Uterus (tissue), 3 donors: ENCODE measurements at regions not wholly inside any gene's neighbourhood (a gene's known extent, or its start where the extent isn't known, plus 50 kb on each side); places are given as distances from the start of the nearest gene placed in this dataset.

ENCODE experiments used
- DNase-seq, 2 donors: peaks; one replicate each; pipeline ENCODE4 v3.0.0-alpha.2; 2019 to 2020
- H3K27ac ChIP-seq, 2 donors: fragments of 200-600 bp; sonication (generic); 1 replicate in 1 of 2; 2 replicates in 1 of 2; pipeline ENCODE4 v1.5.1; 2016 to 2018
- H3K27me3 ChIP-seq, 2 donors: fragments of 200-600 bp; sonication (generic); one replicate each; pipeline ENCODE4 v1.5.1; 2018 to 2019; ENCODE audit warnings: control low read depth in 1 of 2
- H3K36me3 ChIP-seq, 2 donors: fragments of 200-600 bp; sonication (generic); one replicate each; pipeline ENCODE4 v1.5.1; 2019; ENCODE audit warnings: control low read depth in 1 of 2
- H3K4me1 ChIP-seq, 2 donors: fragments of 200-600 bp; sonication (generic); one replicate each; pipeline ENCODE4 v1.5.1; 2018 to 2019; ENCODE audit warnings: control low read depth in 1 of 2
- H3K4me3 ChIP-seq, 2 donors: fragments of 200-600 bp; sonication (generic); 1 replicate in 1 of 2; 2 replicates in 1 of 2; pipeline ENCODE4 v1.5.1; 2018 to 2019; ENCODE audit warnings: mild to moderate bottlenecking in 1 of 2
- H3K9me3 ChIP-seq, 2 donors: fragments of 200-600 bp; sonication (generic); one replicate each; pipeline ENCODE4 v1.5.1; 2019; ENCODE audit warnings: control low read depth in 1 of 2
- POLR2A ChIP-seq, 2 donors: fragments of 450-650 bp; IDR thresholded peaks; one replicate each; pipeline ENCODE4 v1.6.1; 2016; ENCODE audit warnings: antibody characterized with exemption in 2 of 2, mild to moderate bottlenecking in 1 of 2, moderate library complexity in 1 of 2
- intact Hi-C: fragments of 100-400 bp; cut with DNase I; formaldehyde crosslinking; loops from one replicate; pipeline ENCODE4 v1.15.1; 2023; ENCODE audit warnings: low total_unique reads
- TF ChIP-seq, protein P1 (sequence below), 4 experiments: fragments of 200-600 bp in 2 of 4; fragments of 450-650 bp in 2 of 4; sonication (generic) in 2 of 4; IDR thresholded peaks; one replicate each; pipeline ENCODE4 v1.5.1; 2016 to 2019; ENCODE audit warnings: antibody characterized with exemption in 4 of 4, mild to moderate bottlenecking in 2 of 4, moderate library complexity in 1 of 4
- donor health status: DM: yes; HTN: yes; CAD: no.

DNA sequence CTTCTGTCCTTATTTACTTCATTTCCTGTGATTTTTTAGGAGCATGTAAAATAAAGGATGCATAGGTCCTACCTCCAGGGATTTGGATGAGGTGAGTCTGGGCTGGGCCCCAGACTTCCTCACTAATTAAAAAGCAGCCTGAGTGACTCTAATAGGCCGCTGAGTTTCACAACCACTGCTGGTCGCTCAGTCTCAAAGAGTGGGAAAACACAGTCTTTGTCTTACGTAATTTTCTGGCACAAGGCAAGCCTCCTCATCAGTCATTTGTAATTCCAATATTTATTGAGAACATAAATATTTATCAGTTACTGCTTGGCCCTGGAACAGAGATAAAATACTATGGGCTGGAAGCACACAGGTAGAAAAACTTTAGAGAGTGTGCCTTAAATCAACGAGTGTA, 195.4 kb upstream of the RUNX1 start:
- TF ChIP-seq, protein P1, sequence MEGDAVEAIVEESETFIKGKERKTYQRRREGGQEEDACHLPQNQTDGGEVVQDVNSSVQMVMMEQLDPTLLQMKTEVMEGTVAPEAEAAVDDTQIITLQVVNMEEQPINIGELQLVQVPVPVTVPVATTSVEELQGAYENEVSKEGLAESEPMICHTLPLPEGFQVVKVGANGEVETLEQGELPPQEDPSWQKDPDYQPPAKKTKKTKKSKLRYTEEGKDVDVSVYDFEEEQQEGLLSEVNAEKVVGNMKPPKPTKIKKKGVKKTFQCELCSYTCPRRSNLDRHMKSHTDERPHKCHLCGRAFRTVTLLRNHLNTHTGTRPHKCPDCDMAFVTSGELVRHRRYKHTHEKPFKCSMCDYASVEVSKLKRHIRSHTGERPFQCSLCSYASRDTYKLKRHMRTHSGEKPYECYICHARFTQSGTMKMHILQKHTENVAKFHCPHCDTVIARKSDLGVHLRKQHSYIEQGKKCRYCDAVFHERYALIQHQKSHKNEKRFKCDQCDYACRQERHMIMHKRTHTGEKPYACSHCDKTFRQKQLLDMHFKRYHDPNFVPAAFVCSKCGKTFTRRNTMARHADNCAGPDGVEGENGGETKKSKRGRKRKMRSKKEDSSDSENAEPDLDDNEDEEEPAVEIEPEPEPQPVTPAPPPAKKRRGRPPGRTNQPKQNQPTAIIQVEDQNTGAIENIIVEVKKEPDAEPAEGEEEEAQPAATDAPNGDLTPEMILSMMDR (IDR thresholded peaks at IDR 0.05), result no peak
- no peak for TF ChIP-seq POLR2A (IDR thresholded peaks at IDR 0.05)
- Histone ChIP-seq H3K4me3 (no peak overlapping the region), H3K9me3 (no peaks in the 10 kb centered on the region), H3K36me3 (no peaks in the 10 kb centered on the region), H3K4me1 (no peaks in the 10 kb centered on the region), H3K27me3 (no peaks in the 10 kb centered on the region), H3K27ac (no peak overlapping the region)
- intact Hi-C loops, result no loop called here
- no peak for DNase-seq

DNA sequence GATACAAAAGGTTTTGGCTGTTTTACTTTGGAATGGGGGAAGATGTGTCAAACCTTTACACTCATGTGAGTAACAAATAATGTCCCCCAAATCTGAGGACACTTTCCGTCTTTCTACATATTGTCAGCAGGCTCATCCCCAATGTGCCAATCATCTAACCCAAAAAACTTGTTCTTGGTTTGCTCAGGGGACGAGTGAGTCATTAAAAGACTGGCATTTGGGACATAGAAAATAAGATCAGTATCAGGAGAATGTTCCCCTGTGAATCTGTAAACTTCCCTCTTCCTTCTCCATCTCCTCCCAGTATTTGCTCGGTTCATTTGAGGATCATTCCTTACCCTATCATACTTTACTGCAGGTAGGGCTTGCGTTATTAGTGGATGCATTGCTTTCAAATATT, 194.1 kb upstream of the RUNX1 start:
- Histone ChIP-seq H3K9me3 (no peaks in the 10 kb centered on the region), H3K4me3 (no peak overlapping the region), H3K27me3 (no peaks in the 10 kb centered on the region), H3K27ac (no peak overlapping the region), H3K36me3 (no peaks in the 10 kb centered on the region), H3K4me1 (no peaks in the 10 kb centered on the region)
- no peak for DNase-seq
- intact Hi-C loops, result no loop called here
- no peak for TF ChIP-seq POLR2A (IDR thresholded peaks at IDR 0.05)
- TF ChIP-seq, protein P1 (IDR thresholded peaks at IDR 0.05), result no peak

DNA sequence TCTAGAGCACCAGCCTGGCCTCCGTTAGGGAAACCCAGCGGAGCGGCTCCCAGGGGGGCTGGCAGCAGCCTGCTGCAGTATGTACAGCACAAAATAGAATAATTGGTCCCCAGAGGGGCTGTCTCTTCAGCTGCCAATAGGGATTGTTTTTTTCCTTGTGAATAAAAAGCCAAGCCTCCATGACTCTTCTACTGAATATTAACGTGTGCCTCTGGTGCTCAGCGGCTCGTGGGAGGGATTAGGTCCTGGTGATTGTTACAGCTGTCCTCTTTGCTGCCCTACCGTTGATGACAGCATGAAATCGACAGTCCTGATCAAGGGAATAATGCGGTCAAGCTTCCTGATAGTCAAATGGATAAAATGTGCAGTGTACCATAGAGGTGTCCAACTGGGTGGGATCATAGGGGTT, 190.7 kb upstream of the RUNX1 start:
- Histone ChIP-seq H3K27me3 (no peaks in the 10 kb centered on the region), H3K27ac (no peak overlapping the region), H3K4me3 (no peak overlapping the region), H3K4me1 (no peaks in the 10 kb centered on the region), H3K9me3 (no peaks in the 10 kb centered on the region), H3K36me3 (no peaks in the 10 kb centered on the region)
- intact Hi-C loops, result no loop called here
- TF ChIP-seq, protein P1 (IDR thresholded peaks at IDR 0.05), result no peak
- TF ChIP-seq POLR2A (IDR thresholded peaks at IDR 0.05), result no peak
- DNase-seq, result no peak

DNA sequence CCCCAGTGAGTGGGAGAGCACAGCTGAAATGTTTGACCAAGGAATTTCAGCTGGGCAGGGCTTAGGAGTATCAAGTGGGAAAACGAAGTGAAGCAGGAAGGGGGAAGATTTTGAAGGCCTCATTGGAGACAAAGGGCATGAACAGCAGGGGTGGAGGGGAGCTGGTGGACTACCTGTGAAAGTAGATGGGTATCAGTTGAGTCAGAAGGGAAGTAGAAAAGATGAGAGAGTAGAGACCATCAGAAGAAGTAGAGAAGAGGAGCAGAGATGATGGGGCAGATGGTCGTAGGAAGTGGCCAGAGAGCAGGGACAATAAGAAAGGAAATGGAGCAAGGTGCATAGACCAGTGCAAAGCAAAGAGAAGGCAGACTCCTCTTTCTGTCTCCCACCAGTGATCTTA, 189.0 kb upstream of the RUNX1 start:
- no peak overlapping the region for H3K27ac ChIP-seq
- intact Hi-C loops, result no loop called here
- no peaks in the 10 kb centered on the region for H3K9me3 ChIP-seq
- no peaks in the 10 kb centered on the region for H3K27me3 ChIP-seq
- H3K4me1 ChIP-seq, result no peaks in the 10 kb centered on the region
- no peak overlapping the region for H3K4me3 ChIP-seq
- no peak for DNase-seq
- TF ChIP-seq, protein P1 (IDR thresholded peaks at IDR 0.05), result no peak
- no peak for TF ChIP-seq POLR2A (IDR thresholded peaks at IDR 0.05)
- no peaks in the 10 kb centered on the region for H3K36me3 ChIP-seq

DNA sequence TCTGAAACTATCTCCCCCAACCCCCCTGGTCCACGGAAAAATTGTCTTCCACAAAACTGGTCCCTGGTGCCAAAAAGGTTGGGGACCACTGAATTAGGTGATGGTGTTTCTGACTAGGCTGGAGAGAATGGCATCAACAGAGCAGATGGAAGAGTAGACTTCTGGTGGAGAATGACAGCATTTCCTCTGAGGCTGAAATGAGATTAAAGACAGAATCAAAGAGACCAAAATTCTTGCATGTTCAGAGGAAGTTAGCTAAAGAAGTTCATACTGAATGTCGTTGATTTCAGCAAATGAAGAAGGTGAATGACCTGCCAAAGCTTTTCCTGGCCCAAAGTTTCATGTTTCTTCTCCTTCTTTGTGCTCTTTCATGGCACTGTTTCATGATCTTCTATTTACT, 188.2 kb upstream of the RUNX1 start:
- H3K27me3 ChIP-seq, result no peaks in the 10 kb centered on the region
- no peak for DNase-seq
- H3K36me3 ChIP-seq, result no peaks in the 10 kb centered on the region
- no peak overlapping the region for H3K4me3 ChIP-seq
- no peak overlapping the region for H3K27ac ChIP-seq
- H3K4me1 ChIP-seq, result no peaks in the 10 kb centered on the region
- intact Hi-C loops, result no loop called here
- TF ChIP-seq POLR2A (IDR thresholded peaks at IDR 0.05), result no peak
- TF ChIP-seq, protein P1 (IDR thresholded peaks at IDR 0.05), result no peak
- no peaks in the 10 kb centered on the region for H3K9me3 ChIP-seq
